IPS DF 6.9 (cell line): ENCODE measurements at regions not wholly inside any gene's neighbourhood (a gene's known extent, or its start where the extent isn't known, plus 50 kb on each side); places are given as distances from the start of the nearest gene placed in this dataset.
"Not testable (repeated sequence)": the region's sequence is repeated elsewhere in the genome, so short reads cannot be mapped to it uniquely, and the experiment has no call there.

Experiments used
- DNase-seq: peaks from one replicate; pipeline ENCODE4 v3.0.0-alpha.2; 2013; ENCODE audit warnings: low read depth, low spot score
- H3K27ac ChIP-seq: one replicate; pipeline ENCODE4 v1.5.1; 2013; ENCODE audit warnings: low read length, control low read depth
- H3K27me3 ChIP-seq: 2 replicates; pipeline ENCODE4 v1.6.1; 2013; ENCODE audit warnings: mild to moderate bottlenecking, low read length; ENCODE audit not compliant: control insufficient read depth, insufficient read depth
- H3K36me3 ChIP-seq: 2 replicates; pipeline ENCODE4 v1.6.1; 2013; ENCODE audit warnings: low read length; ENCODE audit not compliant: control insufficient read depth, insufficient read depth
- H3K4me1 ChIP-seq: 2 replicates; pipeline ENCODE4 v1.6.1; 2013; ENCODE audit warnings: low read length; ENCODE audit not compliant: control insufficient read depth, insufficient read depth
- H3K4me3 ChIP-seq: 2 replicates; pipeline ENCODE4 v1.5.1; 2013; ENCODE audit warnings: mild to moderate bottlenecking, low read length
- H3K9me3 ChIP-seq: 2 replicates; pipeline ENCODE4 v1.6.1; 2013; ENCODE audit warnings: low read length, inconsistent platforms; ENCODE audit not compliant: control insufficient read depth, insufficient read depth
- WGBS: extraction: QIAGEN DNeasy Blood & Tissue Kit; methylation state at CpG from one replicate; pipeline ENCODE4 v1.1.7; 2013; ENCODE audit warnings: mixed read lengths, missing lambda C conversion rate; ENCODE audit not compliant: insufficient read length, insufficient coverage; 5-methylcytosine and 5-hydroxymethylcytosine counted together

GRCh38 chr12:87025976-87026375, 769.8 kb upstream of the MGAT4C start:
- no peaks in the 10 kb centered on the region for H3K27me3 ChIP-seq
- no peaks in the 10 kb centered on the region for H3K9me3 ChIP-seq
- no peak overlapping the region for H3K27ac ChIP-seq
- no peaks in the 10 kb centered on the region for H3K4me1 ChIP-seq
- no CpG with 5 or more reads among the region's 5 CpGs for WGBS
- no peak for DNase-seq
- H3K4me3 ChIP-seq: no peak overlapping the region
- no peaks in the 10 kb centered on the region for H3K36me3 ChIP-seq

GRCh38 chr12:87021400-87021799, 765.2 kb upstream of the MGAT4C start:
- Histone ChIP-seq H3K27ac (no peak overlapping the region), H3K4me1 (no peaks in the 10 kb centered on the region), H3K27me3 (no peaks in the 10 kb centered on the region), H3K4me3 (no peak overlapping the region), H3K36me3 (no peaks in the 10 kb centered on the region), H3K9me3 (no peaks in the 10 kb centered on the region)
- no peak for DNase-seq
- WGBS: no CpG with 5 or more reads among the region's 2 CpGs

- no peaks in the 10 kb centered on the region for H3K9me3 ChIP-seq
- no peaks in the 10 kb centered on the region for H3K4me1 ChIP-seq
- H3K4me3 ChIP-seq: no peak overlapping the region
- no peak for DNase-seq
- H3K36me3 ChIP-seq: no peaks in the 10 kb centered on the region
- H3K27me3 ChIP-seq: no peaks in the 10 kb centered on the region
- H3K27ac ChIP-seq: no peak overlapping the region
- no CpG with 5 or more reads among the region's 1 CpG for WGBS
Observed at GRCh38 chr12:87020071-87020470, 763.9 kb upstream of the MGAT4C start.

- H3K9me3 ChIP-seq: no peaks in the 10 kb centered on the region
- no peak overlapping the region for H3K27ac ChIP-seq
- no CpG with 5 or more reads among the region's 3 CpGs for WGBS
- no peak overlapping the region for H3K4me3 ChIP-seq
- no peaks in the 10 kb centered on the region for H3K27me3 ChIP-seq
- no peak for DNase-seq
- H3K4me1 ChIP-seq: no peaks in the 10 kb centered on the region
- H3K36me3 ChIP-seq: no peaks in the 10 kb centered on the region
Observed at GRCh38 chr12:87015352-87015751, 759.2 kb upstream of the MGAT4C start.

- no peaks in the 10 kb centered on the region for H3K9me3 ChIP-seq
- no peaks in the 10 kb centered on the region for H3K27me3 ChIP-seq
- no peaks in the 10 kb centered on the region for H3K4me1 ChIP-seq
- DNase-seq: no peak
- H3K27ac ChIP-seq: no peak overlapping the region
- no peak overlapping the region for H3K4me3 ChIP-seq
- H3K36me3 ChIP-seq: no peaks in the 10 kb centered on the region
- no CpG with 5 or more reads among the region's 1 CpG for WGBS
Observed at GRCh38 chr12:87008785-87009384, 752.7 kb upstream of the MGAT4C start.

- WGBS: no CpG with 5 or more reads among the region's 1 CpG
- H3K4me1 ChIP-seq: no peaks in the 10 kb centered on the region
- no peak for DNase-seq
- H3K36me3 ChIP-seq: no peaks in the 10 kb centered on the region
- H3K27me3 ChIP-seq: no peaks in the 10 kb centered on the region
- H3K9me3 ChIP-seq: no peaks in the 10 kb centered on the region; the same call in 1 of the 2 replicates
- no peak overlapping the region for H3K4me3 ChIP-seq
- no peak overlapping the region for H3K27ac ChIP-seq
Observed at GRCh38 chr12:87001102-87001501, 744.9 kb upstream of the MGAT4C start.

GRCh38 chr12:86985298-86985697, 729.1 kb upstream of the MGAT4C start:
- no peak overlapping the region for H3K4me3 ChIP-seq
- no peaks in the 10 kb centered on the region for H3K36me3 ChIP-seq

GRCh38 chr12:86970595-86970994, 714.4 kb upstream of the MGAT4C start:
- H3K9me3 ChIP-seq, H3K27ac ChIP-seq, H3K36me3 ChIP-seq, H3K4me1 ChIP-seq, H3K4me3 ChIP-seq, H3K27me3 ChIP-seq, DNase-seq: not testable (repeated sequence)
- WGBS: no CpG with 5 or more reads among the region's 7 CpGs

More at GRCh38 chr12:86985298-86985697, 729.1 kb upstream of the MGAT4C start:
- Histone ChIP-seq H3K4me1 (no peaks in the 10 kb centered on the region), H3K27ac (no peak overlapping the region), H3K9me3 (no peaks in the 10 kb centered on the region), H3K27me3 (no peaks in the 10 kb centered on the region)
- DNase-seq: no peak
- WGBS: no CpG with 5 or more reads among the region's 4 CpGs

GRCh38 chr12:86959766-86960458, 703.7 kb upstream of the MGAT4C start:
- no peaks in the 10 kb centered on the region for H3K4me1 ChIP-seq
- no peak overlapping the region for H3K27ac ChIP-seq
- no peaks in the 10 kb centered on the region for H3K36me3 ChIP-seq
- H3K9me3 ChIP-seq: no peaks in the 10 kb centered on the region
- no CpG with 5 or more reads among the region's 5 CpGs for WGBS
- no peaks in the 10 kb centered on the region for H3K27me3 ChIP-seq
- no peak overlapping the region for H3K4me3 ChIP-seq
- DNase-seq: no peak

- WGBS: no CpG with 5 or more reads among the region's 3 CpGs
- no peak for DNase-seq
- Histone ChIP-seq H3K27me3 (no peaks in the 10 kb centered on the region), H3K27ac (no peak overlapping the region), H3K36me3 (no peaks in the 10 kb centered on the region), H3K9me3 (no peaks in the 10 kb centered on the region), H3K4me1 (peaks cover 1% of the 10 kb centered on the region; the same call in 1 of the 2 replicates), H3K4me3 (no peak overlapping the region)
Observed at GRCh38 chr12:86950444-86950843, 694.3 kb upstream of the MGAT4C start.

- Histone ChIP-seq H3K27me3 (no peaks in the 10 kb centered on the region), H3K36me3 (no peaks in the 10 kb centered on the region), H3K9me3 (no peaks in the 10 kb centered on the region), H3K4me1 (peaks cover 1% of the 10 kb centered on the region; the same call in 1 of the 2 replicates), H3K4me3 (no peak overlapping the region), H3K27ac (no peak overlapping the region)
- no CpG with 5 or more reads among the region's 1 CpG for WGBS
- DNase-seq: no peak
Observed at GRCh38 chr12:86950043-86950442, 693.9 kb upstream of the MGAT4C start.
